Panc1 (cell line): ENCODE measurements at regions not wholly inside any gene's neighbourhood (a gene's known extent, or its start where the extent isn't known, plus 50 kb on each side); places are given as distances from the start of the nearest gene placed in this dataset.
A peak's percentile ranks its signal among the peaks of the same experiment; 100 is the strongest.

Source experiments
- ATAC-seq: fragments of 200-7000 bp; cut with Tn5 transposase; 2 replicates; pipeline ENCODE4 v1.9.1; 2020; ENCODE audit warnings: mild to moderate bottlenecking, moderate library complexity
- BruUV-seq: library from RNA; stranded (reverse); fragments of 400-500 nt; replicated peaks from 2 replicates; lab custom pipeline; 2021; lab: Mats Ljungman, UMichigan
- CTCF ChIA-PET: fragments of 300-600 bp; sonication (Branson Sonifier 250); formaldehyde crosslinking; loops from one replicate; lab custom pipeline; 2022; ENCODE audit warnings: antibody characterized with exemption; lab: Charles Lee
- POLR2A ChIA-PET: fragments of 300-600 bp; sonication (Branson Sonifier 250); formaldehyde crosslinking; loops from one replicate; lab custom pipeline; 2022; ENCODE audit warnings: antibody characterized with exemption; lab: Charles Lee
- DNase-seq: peaks from one replicate; pipeline ENCODE4 v3.0.0-alpha.2; 2010; ENCODE audit warnings: low read depth, low spot score
- H3K27ac ChIP-seq: 2 replicates; pipeline ENCODE4 v1.5.1; 2011; ENCODE audit warnings: mild to moderate bottlenecking, low read length, inconsistent platforms
- H3K27me3 ChIP-seq: fragments of 200-500 bp; sonication (Bioruptor generic); 2 replicates; pipeline ENCODE4 v1.6.0; 2014; ENCODE audit warnings: low read length, inconsistent platforms; ENCODE audit not compliant: control insufficient read depth, insufficient read depth
- H3K36me3 ChIP-seq: fragments of 200-500 bp; sonication (Bioruptor generic); 2 replicates; pipeline ENCODE4 v1.5.1; 2014; ENCODE audit warnings: inconsistent platforms, mild to moderate bottlenecking, low read length, moderate library complexity; ENCODE audit not compliant: control insufficient read depth, insufficient read depth
- H3K4me1 ChIP-seq: 2 replicates; pipeline ENCODE4 v1.5.1; 2011; ENCODE audit warnings: inconsistent platforms, mild to moderate bottlenecking, low read length, moderate library complexity; ENCODE audit not compliant: control insufficient read depth, insufficient read depth
- H3K4me3 ChIP-seq, 2 experiments: 2 replicates each; pipeline ENCODE4 v1.5.1; 2011 to 2012; ENCODE audit warnings: low read depth in 2 of 2, low read length in 2 of 2, mild to moderate bottlenecking in 2 of 2, inconsistent platforms in 1 of 2, moderate library complexity in 1 of 2
- H3K9me3 ChIP-seq: fragments of 200-500 bp; sonication (Bioruptor generic); 2 replicates; pipeline ENCODE4 v1.5.1; 2014; ENCODE audit warnings: low read depth, mild to moderate bottlenecking, inconsistent platforms, low read length, moderate library complexity; ENCODE audit not compliant: control insufficient read depth, insufficient read depth
- POLR2AphosphoS5 ChIP-seq: IDR thresholded peaks from 2 replicates; pipeline ENCODE4 v1.6.1; 2012; ENCODE audit warnings: mild to moderate bottlenecking, low read depth, low read length, moderate library complexity
- SIN3A ChIP-seq: IDR thresholded peaks from 2 replicates; pipeline ENCODE4 v1.6.1; 2012; ENCODE audit warnings: low read depth, mild to moderate bottlenecking, low read length, moderate library complexity, borderline replicate concordance; ENCODE audit not compliant: insufficient read depth
- TCF7L2 ChIP-seq: IDR thresholded peaks from 2 replicates; pipeline ENCODE4 v1.6.1; 2011; ENCODE audit warnings: mild to moderate bottlenecking, low read depth, low read length, inconsistent platforms
- in situ Hi-C: cut with HindIII; loops from 2 replicates; pipeline ENCODE4 v1.10.0; 2016; ENCODE audit warnings: low sequenced_read_pairs, low pct_unique_long_range_greater_than_20kb
- intact Hi-C: fragments of 100-400 bp; cut with micrococcal nuclease; formaldehyde crosslinking; loops from one replicate; pipeline ENCODE4 v1.10.0; 2022; ENCODE audit not compliant: unreplicated experiment
- TF ChIP-seq, protein P1 (sequence below), 2 experiments: IDR thresholded peaks; 2 replicates each; pipeline ENCODE4 v1.6.1; 2011 to 2012; ENCODE audit warnings: low read depth in 2 of 2, control low read depth in 1 of 2, low read length in 1 of 2, mild to moderate bottlenecking in 1 of 2, moderate library complexity in 1 of 2; ENCODE audit not compliant: insufficient read depth in 1 of 2
- TF ChIP-seq, protein P2 (sequence below): fragments of 450-650 bp; IDR thresholded peaks from 2 replicates; pipeline ENCODE4 v1.5.1; 2017; ENCODE audit warnings: mild to moderate bottlenecking

- Histone ChIP-seq H3K4me1 (no peaks in the 10 kb centered on the region), H3K4me3 (no peak overlapping the region), H3K27me3 (no peaks in the 10 kb centered on the region), H3K9me3 (no peaks in the 10 kb centered on the region), H3K36me3 (no peaks in the 10 kb centered on the region), H3K27ac (no peak overlapping the region)
- ChIA-PET CTCF (no interaction called here), POLR2A (no interaction called here)
- no peak for TF ChIP-seq TCF7L2
- TF ChIP-seq, protein P1, sequence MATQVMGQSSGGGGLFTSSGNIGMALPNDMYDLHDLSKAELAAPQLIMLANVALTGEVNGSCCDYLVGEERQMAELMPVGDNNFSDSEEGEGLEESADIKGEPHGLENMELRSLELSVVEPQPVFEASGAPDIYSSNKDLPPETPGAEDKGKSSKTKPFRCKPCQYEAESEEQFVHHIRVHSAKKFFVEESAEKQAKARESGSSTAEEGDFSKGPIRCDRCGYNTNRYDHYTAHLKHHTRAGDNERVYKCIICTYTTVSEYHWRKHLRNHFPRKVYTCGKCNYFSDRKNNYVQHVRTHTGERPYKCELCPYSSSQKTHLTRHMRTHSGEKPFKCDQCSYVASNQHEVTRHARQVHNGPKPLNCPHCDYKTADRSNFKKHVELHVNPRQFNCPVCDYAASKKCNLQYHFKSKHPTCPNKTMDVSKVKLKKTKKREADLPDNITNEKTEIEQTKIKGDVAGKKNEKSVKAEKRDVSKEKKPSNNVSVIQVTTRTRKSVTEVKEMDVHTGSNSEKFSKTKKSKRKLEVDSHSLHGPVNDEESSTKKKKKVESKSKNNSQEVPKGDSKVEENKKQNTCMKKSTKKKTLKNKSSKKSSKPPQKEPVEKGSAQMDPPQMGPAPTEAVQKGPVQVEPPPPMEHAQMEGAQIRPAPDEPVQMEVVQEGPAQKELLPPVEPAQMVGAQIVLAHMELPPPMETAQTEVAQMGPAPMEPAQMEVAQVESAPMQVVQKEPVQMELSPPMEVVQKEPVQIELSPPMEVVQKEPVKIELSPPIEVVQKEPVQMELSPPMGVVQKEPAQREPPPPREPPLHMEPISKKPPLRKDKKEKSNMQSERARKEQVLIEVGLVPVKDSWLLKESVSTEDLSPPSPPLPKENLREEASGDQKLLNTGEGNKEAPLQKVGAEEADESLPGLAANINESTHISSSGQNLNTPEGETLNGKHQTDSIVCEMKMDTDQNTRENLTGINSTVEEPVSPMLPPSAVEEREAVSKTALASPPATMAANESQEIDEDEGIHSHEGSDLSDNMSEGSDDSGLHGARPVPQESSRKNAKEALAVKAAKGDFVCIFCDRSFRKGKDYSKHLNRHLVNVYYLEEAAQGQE (IDR thresholded peaks at IDR 0.05; ENCODE audit: insufficient read depth in 1 of 2, low read depth in 2 of 2, low read length in 1 of 2): no peak
- TF ChIP-seq, protein P2, sequence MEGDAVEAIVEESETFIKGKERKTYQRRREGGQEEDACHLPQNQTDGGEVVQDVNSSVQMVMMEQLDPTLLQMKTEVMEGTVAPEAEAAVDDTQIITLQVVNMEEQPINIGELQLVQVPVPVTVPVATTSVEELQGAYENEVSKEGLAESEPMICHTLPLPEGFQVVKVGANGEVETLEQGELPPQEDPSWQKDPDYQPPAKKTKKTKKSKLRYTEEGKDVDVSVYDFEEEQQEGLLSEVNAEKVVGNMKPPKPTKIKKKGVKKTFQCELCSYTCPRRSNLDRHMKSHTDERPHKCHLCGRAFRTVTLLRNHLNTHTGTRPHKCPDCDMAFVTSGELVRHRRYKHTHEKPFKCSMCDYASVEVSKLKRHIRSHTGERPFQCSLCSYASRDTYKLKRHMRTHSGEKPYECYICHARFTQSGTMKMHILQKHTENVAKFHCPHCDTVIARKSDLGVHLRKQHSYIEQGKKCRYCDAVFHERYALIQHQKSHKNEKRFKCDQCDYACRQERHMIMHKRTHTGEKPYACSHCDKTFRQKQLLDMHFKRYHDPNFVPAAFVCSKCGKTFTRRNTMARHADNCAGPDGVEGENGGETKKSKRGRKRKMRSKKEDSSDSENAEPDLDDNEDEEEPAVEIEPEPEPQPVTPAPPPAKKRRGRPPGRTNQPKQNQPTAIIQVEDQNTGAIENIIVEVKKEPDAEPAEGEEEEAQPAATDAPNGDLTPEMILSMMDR: no peak
- no peak for TF ChIP-seq SIN3A
- TF ChIP-seq POLR2AphosphoS5: no peak
- in situ Hi-C loops: no loop called here
- ATAC-seq: no peak
- no TSS peak for BruUV-seq
- intact Hi-C loops: loop anchor here (5.0 kb wide), 1 partner anchor 372 kb away; no protein-coding TSS in a partner anchor
- DNase-seq: no peak
These were observed 674.0 kb downstream of the DMRTA1 start for GRCh38 chr9:23120630-23121029.

- no TSS peak for BruUV-seq
- H3K27me3 ChIP-seq: no peaks in the 10 kb centered on the region
- no peaks in the 10 kb centered on the region for H3K9me3 ChIP-seq
- CTCF ChIA-PET: no interaction called here
- H3K4me3 ChIP-seq: no peak overlapping the region
- no peak for TF ChIP-seq POLR2AphosphoS5
- TF ChIP-seq, protein P2: peak; percentile 44; the same call in 1 of the 2 replicates
- intact Hi-C loops (loop anchor here (5.0 kb wide), 1 partner anchor 369 kb away; no protein-coding TSS in a partner anchor), in situ Hi-C loops (no loop called here)
- ATAC-seq (no peak), DNase-seq (no peak)
- H3K27ac ChIP-seq: no peak overlapping the region
- H3K36me3 ChIP-seq: no peaks in the 10 kb centered on the region
- H3K4me1 ChIP-seq: no peaks in the 10 kb centered on the region
- POLR2A ChIA-PET: no interaction called here
These were observed 676.5 kb downstream of the DMRTA1 start for GRCh38 chr9:23123048-23123632.
